H1 (cell line): ENCODE measurements at regions not wholly inside any gene's neighbourhood (a gene's known extent, or its start where the extent isn't known, plus 50 kb on each side); places are given as distances from the start of the nearest gene placed in this dataset.

ENCODE experiments used
- CTCF ChIA-PET: fragments of 300-600 bp; sonication (Branson Sonifier 250); formaldehyde crosslinking; loops from one replicate; lab custom pipeline; 2021; ENCODE audit not compliant: partially characterized antibody; lab: Charles Lee
- POLR2A ChIA-PET: fragments of 300-600 bp; sonication (Branson Sonifier 250); formaldehyde crosslinking; loops from one replicate; lab custom pipeline; 2021; ENCODE audit warnings: inconsistent platforms; ENCODE audit not compliant: partially characterized antibody; lab: Charles Lee
- DNase-seq, 2 experiments: peaks; one replicate each; pipeline versions ENCODE4 v3.0.0 to v3.0.0-alpha.2; 2010 to 2022; ENCODE audit warnings: low spot score in 2 of 2, low read depth in 1 of 2, mixed read lengths in 1 of 2
- FAIRE-seq: peaks from 2 replicates; lab custom pipeline; 2011; peaks lifted over from hg19 to GRCh38; lab: Jason Lieb, UNC
- H2AFZ ChIP-seq: 2 replicates; pipeline ENCODE4 v1.8.1; 2012; ENCODE audit warnings: low read length, inconsistent platforms
- H2AK5ac ChIP-seq: 2 replicates; pipeline ENCODE4 v1.6.1; 2013; ENCODE audit warnings: low read depth, low read length
- H2BK120ac ChIP-seq: replicated peaks from 2 replicates; pipeline ENCODE3; 2013; ENCODE audit warnings: low read depth, low read length, inconsistent platforms
- H2BK12ac ChIP-seq: 2 replicates; pipeline ENCODE4 v1.6.1; 2013; ENCODE audit warnings: low read depth, low read length
- H2BK15ac ChIP-seq: 2 replicates; pipeline ENCODE4 v1.6.1; 2013; ENCODE audit warnings: low read length
- H2BK20ac ChIP-seq: 2 replicates; pipeline ENCODE4 v1.6.1; 2013; ENCODE audit warnings: low read length
- H2BK5ac ChIP-seq: 2 replicates; pipeline ENCODE4 v1.6.1; 2013; ENCODE audit warnings: low read depth, low read length
- H3K14ac ChIP-seq: 2 replicates; pipeline ENCODE4 v1.6.1; 2013; ENCODE audit warnings: inconsistent platforms; ENCODE audit not compliant: insufficient read length
- H3K18ac ChIP-seq: 2 replicates; pipeline ENCODE4 v1.6.1; 2013; ENCODE audit warnings: low read length; ENCODE audit errors: extremely low read depth
- H3K23ac ChIP-seq: 2 replicates; pipeline ENCODE4 v1.6.1; 2013; ENCODE audit warnings: inconsistent platforms; ENCODE audit not compliant: insufficient read length
- H3K23me2 ChIP-seq: 2 replicates; pipeline ENCODE4 v1.6.1; 2013; ENCODE audit warnings: low read depth, low read length
- H3K27ac ChIP-seq: 2 replicates; pipeline ENCODE4 v1.6.1; 2011; ENCODE audit warnings: low read depth, low read length, inconsistent platforms
- H3K27me3 ChIP-seq, 4 experiments: replicated peaks in 1 of 4; 1 replicate in 1 of 4; 2 replicates in 3 of 4; pipeline versions ENCODE4 v1.6.1 to v1.8.1; 2011 to 2013; ENCODE audit warnings: low read length in 3 of 4, mild to moderate bottlenecking in 3 of 4, inconsistent platforms in 2 of 4, mixed read lengths in 2 of 4, moderate library complexity in 1 of 4; ENCODE audit not compliant: control insufficient read depth in 3 of 4, insufficient read depth in 3 of 4; ENCODE audit errors: extremely low read depth in 1 of 4
- H3K36me3 ChIP-seq, 4 experiments: 2 replicates each; pipeline versions ENCODE4 v1.6.1 to v1.8.1; 2011 to 2013; ENCODE audit warnings: mild to moderate bottlenecking in 4 of 4, low read length in 3 of 4, moderate library complexity in 2 of 4, control low read depth in 1 of 4, inconsistent platforms in 1 of 4; ENCODE audit not compliant: insufficient read depth in 4 of 4, control insufficient read depth in 2 of 4
- H3K4ac ChIP-seq: replicated peaks from 2 replicates; pipeline ENCODE3; 2013; ENCODE audit warnings: low read length, low read depth, mixed read lengths, inconsistent platforms; ENCODE audit not compliant: insufficient read length
- H3K4me1 ChIP-seq, 4 experiments: replicated peaks in 1 of 4; 1 replicate in 1 of 4; 2 replicates in 3 of 4; pipeline versions ENCODE4 v1.6.1 to v1.8.1; 2011 to 2013; ENCODE audit warnings: low read length in 3 of 4, inconsistent platforms in 2 of 4, mixed read lengths in 1 of 4; ENCODE audit not compliant: insufficient read depth in 4 of 4, control insufficient read depth in 3 of 4
- H3K4me2 ChIP-seq, 2 experiments: 2 replicates each; pipeline versions ENCODE4 v1.6.1 to v1.8.1; 2011 to 2013; ENCODE audit warnings: low read depth in 2 of 2, low read length in 2 of 2, control low read depth in 1 of 2, inconsistent platforms in 1 of 2, mild to moderate bottlenecking in 1 of 2; ENCODE audit not compliant: insufficient read depth in 1 of 2
- H3K4me3 ChIP-seq, 4 experiments: fragments of 200-600, 300-600 bp in 1 of 4; sonication (generic), shearing (Covaris generic), sonication (Bioruptor Twin) in 1 of 4; 2 replicates each; pipeline versions ENCODE4 v1.5.1 to v1.8.1; 2011 to 2016; ENCODE audit warnings: low read length in 4 of 4, low read depth in 3 of 4, control low read depth in 2 of 4, inconsistent platforms in 2 of 4, mild to moderate bottlenecking in 2 of 4, mixed read lengths in 1 of 4, moderate library complexity in 1 of 4; ENCODE audit not compliant: insufficient read depth in 2 of 4; ENCODE audit errors: extremely low read depth in 1 of 4
- H3K56ac ChIP-seq: replicated peaks from 2 replicates; pipeline ENCODE3; 2013; ENCODE audit warnings: low read depth, mild to moderate bottlenecking, mixed read lengths, low read length, inconsistent platforms; ENCODE audit not compliant: insufficient read length
- H3K79me1 ChIP-seq: 2 replicates; pipeline ENCODE4 v1.6.1; 2013; ENCODE audit warnings: low read depth, low read length, control low read depth
- H3K79me2 ChIP-seq, 2 experiments: 2 replicates each; pipeline versions ENCODE4 v1.6.1 to v1.8.1; 2012 to 2013; ENCODE audit warnings: low read length in 2 of 2, mild to moderate bottlenecking in 2 of 2, inconsistent platforms in 1 of 2; ENCODE audit not compliant: insufficient read depth in 2 of 2, control insufficient read depth in 1 of 2
- H3K9ac ChIP-seq, 4 experiments: replicated peaks in 1 of 4; 1 replicate in 1 of 4; 2 replicates in 3 of 4; pipeline versions ENCODE4 v1.6.1 to v1.8.1; 2011 to 2013; ENCODE audit warnings: low read depth in 3 of 4, low read length in 3 of 4, control low read depth in 2 of 4, mild to moderate bottlenecking in 2 of 4, moderate library complexity in 2 of 4, inconsistent platforms in 1 of 4; ENCODE audit errors: extremely low read depth in 1 of 4
- H3K9me3 ChIP-seq, 2 experiments: 2 replicates each; pipeline versions ENCODE4 v1.6.1 to v1.8.1; 2012 to 2013; ENCODE audit warnings: mild to moderate bottlenecking in 2 of 2, moderate library complexity in 2 of 2, control low read depth in 1 of 2, inconsistent platforms in 1 of 2, low read depth in 1 of 2, low read length in 1 of 2, mixed read lengths in 1 of 2; ENCODE audit not compliant: insufficient read depth in 2 of 2
- H4K20me1 ChIP-seq, 2 experiments: replicated peaks in 1 of 2; 2 replicates each; pipeline versions ENCODE3 to v1.8.1; 2011 to 2013; ENCODE audit warnings: inconsistent platforms in 2 of 2, low read length in 2 of 2, mild to moderate bottlenecking in 1 of 2; ENCODE audit not compliant: insufficient read depth in 2 of 2, control insufficient read depth in 1 of 2
- H4K5ac ChIP-seq: 2 replicates; pipeline ENCODE4 v1.6.1; 2013; ENCODE audit warnings: low read length, low read depth, mixed read lengths, inconsistent platforms; ENCODE audit not compliant: insufficient read length
- H4K8ac ChIP-seq: 2 replicates; pipeline ENCODE4 v1.8.0; 2013; ENCODE audit warnings: mild to moderate bottlenecking, moderate library complexity, low read length, inconsistent platforms; ENCODE audit not compliant: insufficient read depth; ENCODE audit errors: extremely low read depth
- H4K91ac ChIP-seq: replicated peaks from 2 replicates; pipeline ENCODE3; 2013; ENCODE audit warnings: low read length, mixed read lengths, inconsistent platforms; ENCODE audit not compliant: insufficient read length
- CEBPB ChIP-seq: IDR thresholded peaks from 2 replicates; pipeline ENCODE4 v1.6.1; 2012; ENCODE audit warnings: low read depth, low read length
- CHD2 ChIP-seq: IDR thresholded peaks from 2 replicates; pipeline ENCODE4 v1.6.1; 2012; ENCODE audit warnings: low read length, improper control_type of control experiment
- CREB1 ChIP-seq: IDR thresholded peaks from 2 replicates; pipeline ENCODE4 v1.6.1; 2012; ENCODE audit warnings: inconsistent platforms
- FOSL1 ChIP-seq: IDR thresholded peaks from 2 replicates; pipeline ENCODE4 v1.6.1; 2011; ENCODE audit warnings: mild to moderate bottlenecking, low read depth, low read length, moderate library complexity; ENCODE audit not compliant: insufficient read depth
- GABPA ChIP-seq: IDR thresholded peaks from 2 replicates; pipeline ENCODE4 v1.6.1; 2011; ENCODE audit warnings: mild to moderate bottlenecking, low read length, moderate library complexity, borderline replicate concordance; ENCODE audit not compliant: insufficient read depth
- KDM1A ChIP-seq: fragments of 200-600, 300-600 bp; sonication (generic); IDR thresholded peaks from 2 replicates; pipeline ENCODE4 v1.7.1; 2016; ENCODE audit warnings: mild to moderate bottlenecking, low read length, borderline replicate concordance
- POU5F1 ChIP-seq: IDR thresholded peaks from 2 replicates; pipeline ENCODE4 v1.6.1; 2011; ENCODE audit warnings: low read depth, mild to moderate bottlenecking, low read length, moderate library complexity
- SIRT6 ChIP-seq: IDR thresholded peaks from one replicate; pipeline ENCODE4 v1.7.1; 2012; ENCODE audit warnings: low read length, inconsistent platforms
- SP4 ChIP-seq: IDR thresholded peaks from 2 replicates; pipeline ENCODE4 v1.6.1; 2012; ENCODE audit warnings: low read length, inconsistent platforms
- SRF ChIP-seq: IDR thresholded peaks from 2 replicates; pipeline ENCODE4 v1.6.1; 2011; ENCODE audit warnings: mild to moderate bottlenecking, low read depth, low read length, moderate library complexity
- ZNF274 ChIP-seq: IDR thresholded peaks from 2 replicates; pipeline ENCODE4 v1.7.0; 2012; ENCODE audit warnings: low read length, borderline replicate concordance; ENCODE audit errors: extremely low read depth
- WGBS, 2 experiments: shearing (Covaris generic) in 1 of 2; methylation state at CpG; one replicate each; pipeline versions ENCODE4 v1.1.6 to v1.1.7; 2013 to 2015; ENCODE audit warnings: low lambda C conversion rate in 2 of 2, mixed read lengths in 2 of 2, inconsistent platforms in 1 of 2, low coverage in 1 of 2, missing lambda C conversion rate in 1 of 2; ENCODE audit not compliant: insufficient replicate concordance in 2 of 2, insufficient coverage in 1 of 2, insufficient read length in 1 of 2; ENCODE audit errors: extremely low coverage in 1 of 2, missing lambda C conversion rate in 1 of 2; 5-methylcytosine and 5-hydroxymethylcytosine counted together
- TF ChIP-seq, protein P1 (sequence below): IDR thresholded peaks from 2 replicates; pipeline ENCODE4 v1.6.1; 2012; ENCODE audit warnings: low read length, inconsistent platforms

DNA sequence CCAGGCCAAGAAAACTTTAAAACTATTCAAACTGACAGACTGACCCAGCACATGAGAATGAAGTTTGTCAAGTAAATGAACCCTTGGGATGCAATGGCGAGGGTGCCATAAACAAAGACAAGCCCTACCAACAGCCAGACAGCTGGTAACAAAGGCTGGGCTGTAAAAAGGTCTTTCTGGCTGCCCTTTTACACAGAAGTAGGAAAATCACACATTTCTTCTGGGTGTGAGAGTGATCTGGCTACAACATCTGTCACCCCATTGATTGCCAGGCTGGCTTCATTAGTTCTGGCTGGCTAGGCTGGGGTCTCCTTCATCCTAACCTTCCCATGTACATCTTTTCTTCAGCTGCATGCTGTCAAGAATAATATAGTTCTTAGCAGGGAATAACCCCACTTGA lies 83.6 kb upstream of the FOXD3 start:
- POLR2A ChIA-PET: no interaction called here
- no peak overlapping the region for H3K56ac ChIP-seq
- H3K4ac ChIP-seq: no peak overlapping the region
- no peak overlapping the region for H4K8ac ChIP-seq
- H2AK5ac ChIP-seq: no peak overlapping the region
- DNase-seq (no peak), FAIRE-seq (no peak)
- H3K9ac ChIP-seq: no peak overlapping the region
- H2BK20ac ChIP-seq: no peak overlapping the region
- H3K79me1 ChIP-seq: no peaks in the 10 kb centered on the region
- H3K4me3 ChIP-seq: no peak overlapping the region
- H3K4me2 ChIP-seq: no peak overlapping the region
- no peaks in the 10 kb centered on the region for H3K23me2 ChIP-seq
- H3K36me3 ChIP-seq: no peaks in the 10 kb centered on the region
- no peak overlapping the region for H2BK5ac ChIP-seq
- no peak overlapping the region for H2BK15ac ChIP-seq
- H3K27me3 ChIP-seq: no peaks in the 10 kb centered on the region
- H2BK12ac ChIP-seq: no peak overlapping the region
- H4K5ac ChIP-seq: no peak overlapping the region
- CTCF ChIA-PET: interaction anchor here (0.6 kb wide), 1 partner anchor 180 kb away, joined by 3 read pairs; no protein-coding TSS in a partner anchor
- no peak overlapping the region for H4K91ac ChIP-seq
- no peak overlapping the region for H2AFZ ChIP-seq
- H3K79me2 ChIP-seq: no peaks in the 10 kb centered on the region
- H4K20me1 ChIP-seq: no peaks in the 10 kb centered on the region
- WGBS, 2 experiments: 78% methylated on average over 1 of the region's 1 CpG; no CpG with 5 or more reads in 1 of the 2 experiments
- no peak overlapping the region for H2BK120ac ChIP-seq
- H3K14ac ChIP-seq: no peak overlapping the region
- H3K23ac ChIP-seq: no peak overlapping the region
- H3K27ac ChIP-seq: no peak overlapping the region
- TF ChIP-seq SRF (no peak), CEBPB (no peak), SP4 (no peak), ZNF274 (no peak), CHD2 (no peak), KDM1A (no peak), FOSL1 (no peak), CREB1 (no peak), SIRT6 (no peak), GABPA (no peak), POU5F1 (no peak)
- TF ChIP-seq, protein P1, sequence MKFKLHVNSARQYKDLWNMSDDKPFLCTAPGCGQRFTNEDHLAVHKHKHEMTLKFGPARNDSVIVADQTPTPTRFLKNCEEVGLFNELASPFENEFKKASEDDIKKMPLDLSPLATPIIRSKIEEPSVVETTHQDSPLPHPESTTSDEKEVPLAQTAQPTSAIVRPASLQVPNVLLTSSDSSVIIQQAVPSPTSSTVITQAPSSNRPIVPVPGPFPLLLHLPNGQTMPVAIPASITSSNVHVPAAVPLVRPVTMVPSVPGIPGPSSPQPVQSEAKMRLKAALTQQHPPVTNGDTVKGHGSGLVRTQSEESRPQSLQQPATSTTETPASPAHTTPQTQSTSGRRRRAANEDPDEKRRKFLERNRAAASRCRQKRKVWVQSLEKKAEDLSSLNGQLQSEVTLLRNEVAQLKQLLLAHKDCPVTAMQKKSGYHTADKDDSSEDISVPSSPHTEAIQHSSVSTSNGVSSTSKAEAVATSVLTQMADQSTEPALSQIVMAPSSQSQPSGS: no peak
- H3K18ac ChIP-seq: no peak overlapping the region
- no peaks in the 10 kb centered on the region for H3K9me3 ChIP-seq
- H3K4me1 ChIP-seq: no peaks in the 10 kb centered on the region
